Fibroblast of mammary gland (primary cell): ENCODE measurements at regions not wholly inside any gene's neighbourhood (a gene's known extent, or its start where the extent isn't known, plus 50 kb on each side); places are given as distances from the start of the nearest gene placed in this dataset.
A peak's percentile ranks its signal among the peaks of the same experiment; 100 is the strongest.

Experiments
- DNase-seq: peaks from one replicate; pipeline ENCODE4 v3.0.0-alpha.2; 2010; ENCODE audit warnings: low read depth
- H3K4me3 ChIP-seq: 2 replicates; pipeline ENCODE4 v1.5.1; 2011; ENCODE audit warnings: low read depth, mild to moderate bottlenecking, low read length, moderate library complexity; ENCODE audit not compliant: control insufficient read depth
- CTCF ChIP-seq: conservative IDR thresholded peaks from 2 replicates; pipeline ENCODE4 v1.5.1; 2011; ENCODE audit warnings: low read depth, low read length, inconsistent platforms; ENCODE audit not compliant: control insufficient read depth, insufficient read depth

- H3K4me3 ChIP-seq = no peak overlapping the region
- TF ChIP-seq CTCF = no peak
- no peak for DNase-seq
These were observed 98.9 kb upstream of the IGSF10 start for GRCh38 chr3:151559736-151560135.

DNA sequence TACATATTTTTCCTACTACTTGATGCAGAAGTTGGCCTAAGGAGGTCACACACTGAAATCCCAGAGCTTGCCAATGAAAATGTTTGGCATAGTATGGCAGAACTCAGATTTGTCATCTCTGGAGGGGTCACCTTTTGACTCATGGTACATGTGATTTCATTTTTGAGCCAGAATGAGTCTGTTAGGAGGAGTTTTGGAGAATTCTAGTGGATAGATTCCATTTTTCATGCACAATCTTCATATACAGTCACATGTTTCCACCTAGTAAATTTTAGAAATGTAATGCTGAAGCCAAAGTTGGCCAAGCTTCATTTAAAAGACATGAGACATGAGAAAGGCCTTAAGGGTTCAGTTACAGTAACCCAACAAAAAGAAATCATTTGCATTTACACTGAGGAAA is 97.8 kb upstream of the IGSF10 start:
- no peak for TF ChIP-seq CTCF
- H3K4me3 ChIP-seq = no peak overlapping the region
- DNase-seq = peak; percentile 62

DNA sequence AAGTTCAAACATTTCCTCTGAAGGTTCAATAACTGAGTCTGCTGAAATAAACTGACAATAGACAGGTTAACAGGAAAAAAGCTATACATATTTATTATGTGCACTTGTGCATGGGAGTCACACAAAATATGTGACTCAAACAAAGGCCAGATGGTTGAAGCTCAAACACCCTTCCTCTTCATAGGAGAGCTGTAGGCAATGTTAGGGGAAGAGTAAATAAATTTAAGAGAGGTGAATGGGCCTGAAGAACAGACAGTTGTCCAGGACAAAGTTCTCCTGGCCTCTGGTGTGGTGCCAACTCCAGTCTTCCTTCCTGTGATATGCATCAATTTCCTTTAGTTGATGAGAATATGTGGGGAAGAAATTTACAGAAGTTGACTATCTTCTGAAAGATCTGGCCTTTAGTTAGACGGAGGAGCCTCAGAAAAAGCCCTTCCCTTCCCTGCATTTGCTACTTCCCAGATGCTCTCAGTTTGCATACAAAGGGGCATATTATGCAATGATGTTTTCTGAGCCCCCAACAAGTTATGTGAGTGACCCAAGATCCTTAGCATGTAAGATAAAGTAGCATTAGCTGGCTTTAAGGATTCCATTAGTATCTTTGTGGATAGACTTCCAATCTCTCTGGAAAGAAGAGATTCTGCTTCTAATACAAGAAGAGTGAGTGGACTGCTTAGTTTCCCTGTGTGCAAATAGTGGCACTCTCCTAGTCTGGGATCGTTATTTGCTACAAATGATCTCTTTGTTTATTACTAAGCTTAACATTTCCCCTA is 96.4 kb upstream of the IGSF10 start:
- TF ChIP-seq CTCF = no peak
- H3K4me3 ChIP-seq = no peak overlapping the region

DNA sequence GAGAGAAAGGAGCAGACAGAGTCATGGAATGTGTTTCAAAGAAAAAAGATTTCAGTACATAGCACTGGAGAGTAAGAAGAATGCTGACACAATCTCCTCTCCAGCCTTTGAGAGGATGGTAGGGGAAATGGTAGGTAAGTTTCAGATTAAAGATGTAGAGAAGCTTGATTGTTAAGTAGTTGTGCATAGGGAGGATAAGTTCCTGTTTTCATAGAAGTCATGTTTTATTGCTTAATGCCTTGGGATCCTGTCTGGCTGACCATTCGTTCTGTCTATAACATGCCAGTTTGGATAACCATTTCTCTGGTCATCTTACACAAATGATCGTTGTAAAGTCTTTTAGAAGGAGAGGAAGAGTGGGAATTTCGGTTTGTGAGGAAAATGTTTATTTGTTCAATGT is 95.7 kb upstream of the IGSF10 start:
- no peak overlapping the region for H3K4me3 ChIP-seq
- DNase-seq = no peak
- no peak for TF ChIP-seq CTCF

More for the DNA sequence above, 96.4 kb upstream of the IGSF10 start:
- no peak for DNase-seq

DNA sequence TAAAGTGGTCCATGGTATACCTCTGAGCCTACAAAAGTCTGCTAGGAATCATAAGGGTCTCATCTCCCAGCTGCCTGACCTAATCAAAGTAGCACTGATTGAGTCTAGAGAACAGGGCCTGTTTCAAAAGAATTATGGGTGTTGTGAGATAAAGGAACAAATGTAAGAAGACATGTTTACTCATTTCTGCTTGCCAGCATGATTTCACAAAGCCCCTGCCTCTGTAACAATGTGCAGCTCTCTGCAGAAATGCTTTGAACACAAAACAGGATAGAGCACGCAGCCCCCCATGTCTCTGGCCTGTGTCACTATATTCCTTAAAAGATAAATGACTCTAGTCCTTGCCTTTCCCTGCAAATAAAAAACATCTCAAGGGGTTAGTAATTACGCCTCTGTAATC is 94.7 kb upstream of the IGSF10 start:
- no peak for DNase-seq
- TF ChIP-seq CTCF = no peak
- H3K4me3 ChIP-seq = no peak overlapping the region

DNA sequence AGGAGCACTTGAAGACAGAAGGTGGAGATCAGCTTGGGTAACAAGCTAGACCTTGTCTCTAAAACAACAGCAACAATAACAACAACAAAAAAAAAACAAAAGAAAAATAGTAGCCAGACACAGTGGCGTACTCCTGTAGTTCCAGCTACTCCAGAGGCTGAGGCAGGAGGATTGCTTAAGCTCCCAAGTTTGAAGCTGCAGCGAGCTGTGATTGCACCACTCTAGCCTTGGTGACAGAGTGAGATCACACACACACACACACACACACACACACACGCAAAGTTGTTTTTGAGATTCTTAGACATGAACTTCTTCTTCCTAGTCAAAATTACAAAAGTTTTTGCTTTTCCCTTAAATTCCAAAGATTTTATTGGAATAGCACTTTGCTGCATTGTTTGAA is 93.0 kb upstream of the IGSF10 start:
- peak; percentile 63 for DNase-seq

More for the DNA sequence above, 93.0 kb upstream of the IGSF10 start:
- TF ChIP-seq CTCF = no peak
- no peak overlapping the region for H3K4me3 ChIP-seq
